ENCODE measurements at regions not wholly inside any gene's neighbourhood (a gene's known extent, or its start where the extent isn't known, plus 50 kb on each side); places are given as distances from the start of the nearest gene placed in this dataset.
A peak's percentile ranks its signal among the peaks of the same experiment; 100 is the strongest.

DNA sequence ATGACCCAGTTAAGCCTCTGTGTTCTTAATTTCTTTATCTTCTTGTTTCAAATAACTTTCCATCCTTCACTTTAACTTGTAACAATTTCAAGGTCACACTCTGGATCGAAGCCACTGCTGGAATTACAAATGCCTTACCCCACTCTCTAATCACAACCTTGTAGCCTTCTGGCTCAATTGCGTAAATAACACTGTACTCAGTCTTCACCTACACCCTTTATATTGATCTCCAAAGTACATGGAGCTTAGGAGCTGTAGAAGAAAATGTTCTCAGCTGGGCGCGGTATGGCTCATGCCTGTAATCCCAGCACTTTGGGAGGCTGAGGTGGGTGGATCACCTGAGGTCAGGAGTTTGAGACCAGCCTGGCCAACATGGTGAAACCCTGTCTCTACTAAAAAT lies 164.3 kb upstream of the NPSR1 start:
- DNase-seq (ENCODE audit: low read depth) = no peak
- H3K4me3 ChIP-seq (ENCODE audit: low read depth, low read length) = no peak overlapping the region
- TF ChIP-seq, protein P1, sequence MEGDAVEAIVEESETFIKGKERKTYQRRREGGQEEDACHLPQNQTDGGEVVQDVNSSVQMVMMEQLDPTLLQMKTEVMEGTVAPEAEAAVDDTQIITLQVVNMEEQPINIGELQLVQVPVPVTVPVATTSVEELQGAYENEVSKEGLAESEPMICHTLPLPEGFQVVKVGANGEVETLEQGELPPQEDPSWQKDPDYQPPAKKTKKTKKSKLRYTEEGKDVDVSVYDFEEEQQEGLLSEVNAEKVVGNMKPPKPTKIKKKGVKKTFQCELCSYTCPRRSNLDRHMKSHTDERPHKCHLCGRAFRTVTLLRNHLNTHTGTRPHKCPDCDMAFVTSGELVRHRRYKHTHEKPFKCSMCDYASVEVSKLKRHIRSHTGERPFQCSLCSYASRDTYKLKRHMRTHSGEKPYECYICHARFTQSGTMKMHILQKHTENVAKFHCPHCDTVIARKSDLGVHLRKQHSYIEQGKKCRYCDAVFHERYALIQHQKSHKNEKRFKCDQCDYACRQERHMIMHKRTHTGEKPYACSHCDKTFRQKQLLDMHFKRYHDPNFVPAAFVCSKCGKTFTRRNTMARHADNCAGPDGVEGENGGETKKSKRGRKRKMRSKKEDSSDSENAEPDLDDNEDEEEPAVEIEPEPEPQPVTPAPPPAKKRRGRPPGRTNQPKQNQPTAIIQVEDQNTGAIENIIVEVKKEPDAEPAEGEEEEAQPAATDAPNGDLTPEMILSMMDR (conservative IDR thresholded peaks at IDR 0.05; ENCODE audit: low read depth, low read length) = no peak

DNA sequence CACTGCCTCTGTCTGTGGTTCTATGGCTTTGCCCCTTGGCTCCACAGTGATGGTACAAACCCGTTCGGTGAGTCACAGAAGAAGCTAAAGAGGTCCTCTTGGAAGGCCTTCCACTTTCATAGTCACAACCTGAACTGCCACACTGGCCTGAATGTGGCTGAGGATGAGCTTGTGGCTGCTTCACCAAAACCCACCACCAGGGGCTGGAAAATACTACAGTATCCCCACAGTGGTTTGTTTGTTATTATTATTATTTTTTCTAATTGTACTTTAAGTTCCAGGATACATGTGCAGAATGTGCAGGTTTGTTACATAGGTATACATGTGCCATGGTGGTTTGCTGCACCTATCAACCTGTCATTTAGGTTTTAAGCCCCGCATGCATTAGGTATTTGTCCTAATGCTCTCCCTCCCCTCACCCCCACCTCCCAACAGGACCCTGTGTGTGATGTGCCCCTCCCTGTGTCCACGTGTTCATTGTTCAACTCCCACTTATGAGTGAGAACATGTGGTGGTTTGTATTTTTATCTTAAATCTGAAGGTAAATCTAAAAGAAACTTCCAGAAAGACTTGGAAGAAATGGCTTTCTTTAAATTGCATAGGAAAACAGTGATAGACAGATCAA lies 160.8 kb upstream of the NPSR1 start:
- peak; percentile 19 for DNase-seq (ENCODE audit: low read depth)
- no peak overlapping the region for H3K4me3 ChIP-seq (ENCODE audit: low read depth, low read length)
- TF ChIP-seq, protein P1 (conservative IDR thresholded peaks at IDR 0.05; ENCODE audit: low read depth, low read length) = peak; percentile 66

DNA sequence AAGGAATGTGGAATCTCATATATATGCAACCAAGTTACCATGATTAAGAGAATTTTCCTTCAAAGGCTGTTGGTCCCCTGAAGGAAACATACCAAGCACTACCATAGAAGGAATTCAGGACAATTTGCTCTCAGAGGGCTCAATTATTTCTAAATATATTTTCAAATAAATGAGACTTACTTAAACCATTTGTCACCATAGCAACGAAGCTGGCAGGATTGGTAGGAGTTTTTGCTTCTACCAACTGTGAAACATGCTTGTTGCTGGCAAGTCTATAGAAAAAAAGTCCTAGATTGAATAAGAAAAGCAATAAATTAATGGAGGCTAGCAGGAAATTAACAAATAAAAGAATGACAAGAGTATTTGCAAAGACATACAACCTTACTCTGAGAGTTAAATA lies 156.9 kb upstream of the NPSR1 start:
- H3K4me3 ChIP-seq (ENCODE audit: low read depth, low read length) = no peak overlapping the region
- TF ChIP-seq, protein P1 (conservative IDR thresholded peaks at IDR 0.05; ENCODE audit: low read depth, low read length) = no peak
- DNase-seq (ENCODE audit: low read depth) = no peak

DNA sequence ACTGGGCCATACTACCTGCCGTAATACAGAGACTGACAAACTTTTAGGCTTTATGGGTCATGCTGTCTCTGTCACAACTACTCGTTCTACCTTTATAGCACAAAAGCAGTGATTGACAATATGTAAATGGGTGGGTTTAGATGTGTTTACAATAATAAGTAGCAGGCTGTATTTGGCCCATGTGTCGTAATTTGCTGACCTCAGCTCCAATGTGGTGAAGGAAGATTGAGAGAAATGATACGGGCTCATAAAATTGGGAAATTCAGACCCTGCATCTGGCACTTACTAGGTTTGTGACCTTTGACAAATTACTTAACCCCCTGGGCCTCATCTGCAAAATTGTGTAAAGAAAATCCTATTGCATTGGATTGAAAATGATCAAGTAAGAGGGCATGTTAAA lies 150.8 kb upstream of the NPSR1 start:
- TF ChIP-seq, protein P1 (conservative IDR thresholded peaks at IDR 0.05; ENCODE audit: low read depth, low read length) = no peak
- no peak overlapping the region for H3K4me3 ChIP-seq (ENCODE audit: low read depth, low read length)
- DNase-seq (ENCODE audit: low read depth) = no peak

DNA sequence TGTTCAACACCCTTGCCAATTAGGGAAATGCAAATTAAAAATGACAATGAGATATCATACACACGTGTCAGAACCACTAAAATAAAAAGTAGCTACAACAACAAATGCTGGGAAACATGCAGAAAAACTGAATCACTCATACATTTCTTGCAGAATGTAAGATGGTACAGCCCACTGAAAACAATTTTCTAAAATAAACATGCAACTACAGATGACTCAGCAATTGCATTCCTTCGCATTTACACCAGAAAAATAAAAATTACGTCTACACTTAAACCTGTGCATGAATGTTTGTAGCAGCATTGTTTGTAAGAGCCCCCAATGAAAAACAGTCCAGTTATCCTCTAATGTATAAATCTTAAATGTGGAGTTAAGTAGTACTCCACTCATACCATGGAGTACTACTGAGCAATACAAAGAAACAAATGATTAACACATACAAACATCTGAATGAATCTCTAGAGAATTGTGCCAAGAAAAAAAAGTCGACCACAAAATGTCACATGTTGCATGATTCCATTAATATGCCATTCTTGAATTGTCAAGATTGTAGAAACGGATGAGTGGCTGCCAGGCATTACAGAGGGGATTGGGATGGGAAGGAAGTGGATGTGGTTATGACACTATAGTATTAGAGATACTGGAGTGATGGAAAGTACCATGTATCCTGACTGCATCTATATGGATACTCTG lies 134.6 kb upstream of the NPSR1 start:
- TF ChIP-seq, protein P1 (conservative IDR thresholded peaks at IDR 0.05; ENCODE audit: low read depth, low read length) = no peak
- peak; percentile 71 for DNase-seq (ENCODE audit: low read depth)
- no peak overlapping the region for H3K4me3 ChIP-seq (ENCODE audit: low read depth, low read length)

DNA sequence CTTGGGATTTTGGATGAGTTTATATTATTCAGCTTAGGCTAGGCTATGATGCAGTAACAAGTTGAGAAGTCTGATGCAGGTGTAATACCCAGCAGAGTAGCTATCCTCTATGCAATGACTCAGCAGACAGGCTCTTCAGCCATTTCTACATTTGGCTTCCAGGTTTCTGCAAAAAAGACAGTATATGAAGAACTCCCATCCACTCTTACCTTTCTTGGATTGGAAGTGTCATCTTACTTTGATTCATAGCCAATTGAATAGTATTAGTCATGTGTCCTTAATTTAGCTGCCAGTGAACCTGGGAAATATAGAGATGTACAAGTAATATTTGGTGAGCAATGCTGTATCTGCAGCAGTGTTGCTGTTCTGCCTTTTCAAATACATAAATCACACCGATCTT lies 127.8 kb upstream of the NPSR1 start:
- TF ChIP-seq, protein P1 (conservative IDR thresholded peaks at IDR 0.05; ENCODE audit: low read depth, low read length) = no peak
- no peak overlapping the region for H3K4me3 ChIP-seq (ENCODE audit: low read depth, low read length)
- peak; percentile 15 for DNase-seq (ENCODE audit: low read depth)

DNA sequence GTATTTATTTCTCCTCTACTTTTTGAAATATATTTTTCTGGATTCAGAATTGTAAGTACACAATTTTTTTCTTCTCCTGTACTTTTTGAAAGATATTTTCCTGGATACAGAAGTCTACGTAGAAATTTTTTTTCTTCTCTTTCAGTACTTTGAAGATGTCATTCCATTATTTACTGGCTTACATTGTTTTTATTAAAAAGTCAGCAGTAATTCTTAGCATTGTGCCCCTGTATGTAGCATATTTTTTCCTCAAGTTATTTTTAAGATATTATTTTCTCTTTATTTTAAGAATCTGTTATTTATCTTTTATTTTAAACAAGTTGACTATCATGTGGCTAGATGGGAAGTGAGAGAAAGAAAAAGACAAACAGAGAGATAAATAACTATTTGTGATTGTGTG lies 119.0 kb upstream of the NPSR1 start:
- TF ChIP-seq, protein P1 (conservative IDR thresholded peaks at IDR 0.05; ENCODE audit: low read depth, low read length) = no peak
- DNase-seq (ENCODE audit: low read depth) = no peak

More for the DNA sequence above, 119.0 kb upstream of the NPSR1 start:
- no peak overlapping the region for H3K4me3 ChIP-seq (ENCODE audit: low read depth, low read length)

Measured in choroid plexus epithelial cell (primary cell).